Fibroblast of villous mesenchyme (primary cell): ENCODE measurements at regions not wholly inside any gene's neighbourhood (a gene's known extent, or its start where the extent isn't known, plus 50 kb on each side); places are given as distances from the start of the nearest gene placed in this dataset.

Experiments
- DNase-seq: peaks from one replicate; pipeline ENCODE4 v3.0.0-alpha.2; 2010; ENCODE audit warnings: low read depth
- H3K4me3 ChIP-seq: 2 replicates; pipeline ENCODE4 v1.5.1; 2011; ENCODE audit warnings: low read depth, mild to moderate bottlenecking, low read length
- TF ChIP-seq, protein P1 (sequence below): IDR thresholded peaks from 2 replicates; pipeline ENCODE4 v1.5.1; 2012; ENCODE audit warnings: low read depth, mild to moderate bottlenecking, low read length; ENCODE audit not compliant: insufficient read depth

DNA sequence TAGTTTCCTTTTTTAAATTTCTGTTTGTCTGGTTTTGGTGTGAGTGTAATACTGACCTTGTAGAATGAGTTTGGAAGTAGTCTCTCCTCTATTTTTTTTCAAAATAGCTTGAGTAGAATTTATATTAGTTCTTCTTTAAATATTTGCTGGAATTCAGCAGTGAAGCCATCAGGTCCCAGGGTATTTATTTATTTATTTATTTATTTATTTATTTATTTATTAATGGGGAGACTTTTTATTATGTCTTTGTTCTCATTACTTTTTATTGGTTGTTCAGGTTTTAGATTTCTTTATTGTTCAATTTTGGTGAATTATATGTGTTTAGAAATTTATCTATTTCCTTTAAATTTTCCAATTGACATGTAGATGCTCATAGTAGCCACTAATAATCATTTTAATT, 875.8 kb upstream of the COX7C start:
- H3K4me3 ChIP-seq: no peak overlapping the region
- no peak for DNase-seq
- TF ChIP-seq, protein P1, sequence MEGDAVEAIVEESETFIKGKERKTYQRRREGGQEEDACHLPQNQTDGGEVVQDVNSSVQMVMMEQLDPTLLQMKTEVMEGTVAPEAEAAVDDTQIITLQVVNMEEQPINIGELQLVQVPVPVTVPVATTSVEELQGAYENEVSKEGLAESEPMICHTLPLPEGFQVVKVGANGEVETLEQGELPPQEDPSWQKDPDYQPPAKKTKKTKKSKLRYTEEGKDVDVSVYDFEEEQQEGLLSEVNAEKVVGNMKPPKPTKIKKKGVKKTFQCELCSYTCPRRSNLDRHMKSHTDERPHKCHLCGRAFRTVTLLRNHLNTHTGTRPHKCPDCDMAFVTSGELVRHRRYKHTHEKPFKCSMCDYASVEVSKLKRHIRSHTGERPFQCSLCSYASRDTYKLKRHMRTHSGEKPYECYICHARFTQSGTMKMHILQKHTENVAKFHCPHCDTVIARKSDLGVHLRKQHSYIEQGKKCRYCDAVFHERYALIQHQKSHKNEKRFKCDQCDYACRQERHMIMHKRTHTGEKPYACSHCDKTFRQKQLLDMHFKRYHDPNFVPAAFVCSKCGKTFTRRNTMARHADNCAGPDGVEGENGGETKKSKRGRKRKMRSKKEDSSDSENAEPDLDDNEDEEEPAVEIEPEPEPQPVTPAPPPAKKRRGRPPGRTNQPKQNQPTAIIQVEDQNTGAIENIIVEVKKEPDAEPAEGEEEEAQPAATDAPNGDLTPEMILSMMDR: no peak

DNA sequence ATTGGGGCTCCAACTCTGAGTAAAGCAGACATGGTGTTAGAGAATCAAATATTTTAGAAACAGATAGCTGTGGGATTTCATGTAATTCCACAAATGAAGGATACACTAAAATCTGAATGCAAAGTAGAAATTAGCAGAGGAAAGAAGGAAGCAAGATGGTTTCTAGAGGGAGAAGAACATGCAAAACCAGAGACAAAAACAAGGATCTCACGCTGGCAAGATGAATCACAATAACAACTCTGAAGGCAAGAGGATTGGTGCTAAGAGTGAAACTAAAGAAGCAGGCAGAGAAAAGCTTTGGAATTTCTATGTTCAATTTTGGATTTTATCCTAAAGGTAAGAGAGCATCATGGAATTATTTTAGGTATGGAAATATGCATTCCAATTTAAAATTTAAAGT, 857.2 kb upstream of the COX7C start:
- TF ChIP-seq, protein P1: no peak
- DNase-seq: no peak

DNA sequence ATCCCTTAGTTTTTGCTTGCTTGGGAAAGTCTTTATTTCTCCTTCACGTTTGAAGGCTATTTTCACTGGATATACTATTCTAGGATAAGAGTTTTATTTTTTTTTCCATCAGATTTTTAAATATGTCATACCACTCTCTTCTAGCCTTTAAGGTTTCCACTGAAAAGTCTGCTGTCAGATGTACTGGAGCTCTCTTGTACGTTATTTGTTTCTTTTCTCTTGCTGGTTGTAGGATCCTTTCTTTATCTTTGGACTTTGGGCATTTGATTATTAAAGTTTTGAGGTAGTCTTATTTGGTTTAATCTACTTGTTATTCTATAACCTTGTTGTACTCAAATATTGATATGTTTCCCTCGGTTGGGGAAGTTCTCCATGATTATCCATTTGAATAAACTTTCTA, 848.4 kb upstream of the COX7C start:
- TF ChIP-seq, protein P1: no peak
- DNase-seq: no peak

More for the DNA sequence above, 857.2 kb upstream of the COX7C start:
- no peak overlapping the region for H3K4me3 ChIP-seq

DNA sequence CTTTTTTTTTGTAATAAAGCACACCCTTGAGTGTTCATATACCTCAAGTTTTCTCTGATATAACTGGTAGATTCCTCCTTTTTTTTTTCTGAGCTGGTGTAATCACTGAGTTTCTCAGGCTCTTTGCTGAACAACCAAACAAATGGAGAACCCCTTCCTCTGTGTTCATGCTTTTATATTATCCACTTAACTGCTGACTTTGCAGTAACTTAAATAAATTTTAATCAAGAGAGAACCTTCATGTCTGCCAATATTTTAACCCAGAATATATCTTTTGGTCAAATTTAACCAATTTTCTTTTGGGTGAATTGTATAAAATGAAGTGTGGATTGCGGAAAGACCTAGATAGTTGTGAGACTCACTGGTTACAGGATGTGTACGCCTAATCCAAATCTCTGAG, 833.0 kb upstream of the COX7C start:
- no peak overlapping the region for H3K4me3 ChIP-seq
- no peak for DNase-seq
- TF ChIP-seq, protein P1: no peak

More for the DNA sequence above, 848.4 kb upstream of the COX7C start:
- no peak overlapping the region for H3K4me3 ChIP-seq

DNA sequence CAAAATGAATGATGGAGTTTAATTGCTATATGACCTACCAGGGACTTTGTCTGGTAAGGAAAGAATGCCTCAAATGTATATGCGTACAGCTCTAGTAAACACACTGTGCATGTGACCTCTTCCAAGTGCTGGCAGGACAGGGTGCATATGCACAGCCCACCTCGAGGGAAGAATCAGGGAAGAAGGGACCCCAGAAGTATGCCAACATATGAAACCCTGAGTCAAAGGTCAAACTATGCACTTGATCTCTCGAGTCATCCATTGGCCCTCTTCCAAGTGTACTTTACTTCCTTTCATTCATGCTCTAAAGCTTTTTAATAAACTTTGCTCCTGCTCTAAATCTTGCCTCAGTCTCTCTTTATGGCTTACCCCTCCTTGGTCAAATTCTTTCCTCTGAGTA, 804.6 kb upstream of the COX7C start:
- DNase-seq: no peak
- no peak overlapping the region for H3K4me3 ChIP-seq
- TF ChIP-seq, protein P1: no peak

DNA sequence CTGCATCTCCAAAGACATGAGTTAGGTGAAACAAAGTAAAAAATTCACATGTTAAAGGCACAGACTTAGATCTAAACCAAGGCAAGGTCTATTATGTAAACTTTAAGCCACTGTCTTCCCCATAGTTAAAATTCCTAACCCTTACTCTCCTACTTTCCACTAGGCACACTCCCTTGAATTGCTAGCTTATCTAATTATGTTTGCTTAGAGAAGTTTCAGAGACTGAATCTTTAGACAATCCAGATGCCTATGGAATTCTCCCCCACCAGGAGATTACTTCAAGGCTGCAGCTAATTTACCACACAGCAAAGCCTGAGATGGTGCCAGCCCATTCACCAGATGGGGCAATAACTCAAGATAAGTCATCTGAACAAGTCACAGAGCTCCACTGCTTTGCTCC, 803.1 kb upstream of the COX7C start:
- TF ChIP-seq, protein P1: no peak
- no peak overlapping the region for H3K4me3 ChIP-seq
- DNase-seq: no peak
